ENCODE measurements at regions not wholly inside any gene's neighbourhood (a gene's known extent, or its start where the extent isn't known, plus 50 kb on each side); places are given as distances from the start of the nearest gene placed in this dataset.

DNA sequence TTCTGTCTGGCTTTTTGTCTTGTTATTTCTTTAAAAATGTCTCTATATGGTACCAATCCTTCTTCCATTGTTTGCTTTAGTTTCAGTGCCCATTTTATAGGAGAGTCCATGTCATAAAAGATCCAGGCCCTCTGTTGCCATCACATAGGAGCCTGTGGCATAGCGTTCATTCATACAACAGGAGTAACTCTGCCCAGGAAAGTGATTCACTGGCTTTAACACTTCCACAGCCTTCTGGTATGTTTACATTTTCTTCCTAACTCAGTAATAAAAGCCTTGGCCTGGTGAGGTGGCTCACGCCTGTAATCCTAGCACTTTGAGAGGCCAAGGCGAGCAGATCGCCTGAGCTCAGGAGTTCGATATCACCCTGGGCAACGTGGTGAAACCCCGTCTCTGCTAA lies 519.3 kb upstream of the PTGER4 start:
- H3K4me1 Mint-ChIP-seq = no peaks in the 10 kb centered on the region
- no peak overlapping the region for H3K18ac ChIP-seq (ENCODE audit: insufficient read length, low read depth, low read length)
- no peaks in the 10 kb centered on the region for H3K9me3 ChIP-seq (ENCODE audit: control insufficient read depth, low read depth, low read length)
- H3K27ac ChIP-seq (ENCODE audit: insufficient read length, low read depth, low read length) = no peak overlapping the region
- H3K79me2 ChIP-seq (ENCODE audit: insufficient read depth, low read length) = no peaks in the 10 kb centered on the region
- H3K56ac ChIP-seq (ENCODE audit: insufficient read length, low read depth, low read length) = no peak overlapping the region
- H3K9ac ChIP-seq (ENCODE audit: extremely low read depth, insufficient read length, low read length) = no peak overlapping the region
- no CpG with 5 or more reads among the region's 7 CpGs for WGBS (ENCODE audit: extremely low coverage, insufficient read length, low lambda C conversion rate)
- H4K20me1 ChIP-seq (ENCODE audit: control insufficient read depth, insufficient read depth, insufficient read length) = no peaks in the 10 kb centered on the region
- H2BK120ac ChIP-seq (ENCODE audit: low read depth, low read length, poor library complexity, severe bottlenecking) = no peak overlapping the region
- H2BK12ac ChIP-seq (ENCODE audit: insufficient read length, low read depth, low read length) = no peak overlapping the region
- H3K27me3 ChIP-seq (ENCODE audit: insufficient read depth, low read length) = no peaks in the 10 kb centered on the region
- no peak overlapping the region for H3K4ac ChIP-seq (ENCODE audit: low read depth, low read length)
- no peak overlapping the region for H2BK15ac ChIP-seq (ENCODE audit: low read depth, low read length)
- H2BK5ac ChIP-seq (ENCODE audit: insufficient read length, low read length) = no peak overlapping the region
- no peak overlapping the region for H4K8ac ChIP-seq (replicated peaks; ENCODE audit: insufficient read length, low read depth, low read length)
- H4K91ac ChIP-seq (ENCODE audit: insufficient read length, low read depth, low read length) = no peak overlapping the region
- TF ChIP-seq, protein P1, sequence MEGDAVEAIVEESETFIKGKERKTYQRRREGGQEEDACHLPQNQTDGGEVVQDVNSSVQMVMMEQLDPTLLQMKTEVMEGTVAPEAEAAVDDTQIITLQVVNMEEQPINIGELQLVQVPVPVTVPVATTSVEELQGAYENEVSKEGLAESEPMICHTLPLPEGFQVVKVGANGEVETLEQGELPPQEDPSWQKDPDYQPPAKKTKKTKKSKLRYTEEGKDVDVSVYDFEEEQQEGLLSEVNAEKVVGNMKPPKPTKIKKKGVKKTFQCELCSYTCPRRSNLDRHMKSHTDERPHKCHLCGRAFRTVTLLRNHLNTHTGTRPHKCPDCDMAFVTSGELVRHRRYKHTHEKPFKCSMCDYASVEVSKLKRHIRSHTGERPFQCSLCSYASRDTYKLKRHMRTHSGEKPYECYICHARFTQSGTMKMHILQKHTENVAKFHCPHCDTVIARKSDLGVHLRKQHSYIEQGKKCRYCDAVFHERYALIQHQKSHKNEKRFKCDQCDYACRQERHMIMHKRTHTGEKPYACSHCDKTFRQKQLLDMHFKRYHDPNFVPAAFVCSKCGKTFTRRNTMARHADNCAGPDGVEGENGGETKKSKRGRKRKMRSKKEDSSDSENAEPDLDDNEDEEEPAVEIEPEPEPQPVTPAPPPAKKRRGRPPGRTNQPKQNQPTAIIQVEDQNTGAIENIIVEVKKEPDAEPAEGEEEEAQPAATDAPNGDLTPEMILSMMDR (conservative IDR thresholded peaks at IDR 0.05) = no peak
- DNase-seq = no peak
- no peak overlapping the region for H3K23ac ChIP-seq (ENCODE audit: insufficient read length, low read depth, low read length)
- peaks cover 7 to 10% of the 10 kb centered on the region in 2 experiments; a peak in 4 of 5 replicates for H3K9me3 Mint-ChIP-seq
- no peak overlapping the region for H2AK5ac ChIP-seq (ENCODE audit: insufficient read length, low read length)
- H3K23me2 ChIP-seq (ENCODE audit: insufficient read length, low read depth, low read length, poor library complexity, severe bottlenecking) = no peaks in the 10 kb centered on the region
- H4K5ac ChIP-seq (ENCODE audit: insufficient read length, low read depth, low read length) = no peak overlapping the region
- H3K4me3 Mint-ChIP-seq = no peak overlapping the region
- H3K27ac Mint-ChIP-seq = no peak overlapping the region
- H3K4me2 ChIP-seq (ENCODE audit: insufficient read depth, insufficient read length, low read length) = no peak overlapping the region
- no peak overlapping the region for H3T11ph ChIP-seq (ENCODE audit: low read length)
- H2AFZ ChIP-seq (ENCODE audit: low read length) = no peak overlapping the region
- no peak overlapping the region for H2BK20ac ChIP-seq (ENCODE audit: low read depth, low read length, poor library complexity, severe bottlenecking)
- peaks cover 0 to 2% (median 0%) of the 10 kb centered on the region in 3 experiments; a peak in 1 of 7 replicates for H3K36me3 Mint-ChIP-seq (ENCODE audit: insufficient read depth in 1 of 3, low read depth in 3 of 3)
- H3K14ac ChIP-seq (ENCODE audit: insufficient read depth, low read length) = no peak overlapping the region
- no peaks in the 10 kb centered on the region for H3K27me3 Mint-ChIP-seq (ENCODE audit: low read depth)
- H3K79me1 ChIP-seq (ENCODE audit: insufficient read depth, low read depth, low read length, poor library complexity, severe bottlenecking) = no peaks in the 10 kb centered on the region
- H3K4me1 ChIP-seq (ENCODE audit: insufficient read depth, low read length) = no peaks in the 10 kb centered on the region

Measured in H9 (cell line).